ENCODE measurements at regions not wholly inside any gene's neighbourhood (a gene's known extent, or its start where the extent isn't known, plus 50 kb on each side); places are given as distances from the start of the nearest gene placed in this dataset.

GRCh38 chr11:134560566-134561330 lies 148.7 kb upstream of the B3GAT1 start:
- Histone ChIP-seq H3K4me3 (no peak overlapping the region), H3K9me3 (no peaks in the 10 kb centered on the region), H3K36me3 (no peaks in the 10 kb centered on the region), H3K27ac (no peak overlapping the region), H3K27me3 (no peaks in the 10 kb centered on the region), H3K4me1 (ENCODE audit: insufficient read depth) (no peaks in the 10 kb centered on the region)
- 28 to 47% (median 29%) methylated on average over 9 to 12 of the region's 12 CpGs for WGBS, 3 donors
- DNase-seq = no peak
- TF ChIP-seq POLR2A (IDR thresholded peaks at IDR 0.05) = no peak
- TF ChIP-seq EP300 (IDR thresholded peaks at IDR 0.05) = no peak
- no peak for TF ChIP-seq CTCF (IDR thresholded peaks at IDR 0.05)
- intact Hi-C loops (cut with DNase I) = no loop called here

GRCh38 chr11:134560066-134560465 lies 148.0 kb upstream of the B3GAT1 start:
- no peak overlapping the region for H3K4me3 ChIP-seq
- no peaks in the 10 kb centered on the region for H3K9me3 ChIP-seq
- 52 to 71% (median 54%) methylated on average over 6 of the region's 6 CpGs for WGBS, 3 donors
- intact Hi-C loops (cut with DNase I) = no loop called here
- H3K4me1 ChIP-seq (ENCODE audit: insufficient read depth) = no peaks in the 10 kb centered on the region
- TF ChIP-seq EP300 (IDR thresholded peaks at IDR 0.05) (no peak), POLR2A (IDR thresholded peaks at IDR 0.05) (no peak), CTCF (IDR thresholded peaks at IDR 0.05) (no peak)
- no peak for DNase-seq
- no peaks in the 10 kb centered on the region for H3K36me3 ChIP-seq
- H3K27me3 ChIP-seq = no peaks in the 10 kb centered on the region
- no peak overlapping the region for H3K27ac ChIP-seq

- TF ChIP-seq CTCF (IDR thresholded peaks at IDR 0.05) = no peak
- TF ChIP-seq EP300 (IDR thresholded peaks at IDR 0.05) = no peak
- no peak for TF ChIP-seq POLR2A (IDR thresholded peaks at IDR 0.05)
- DNase-seq = no peak
- intact Hi-C loops (cut with DNase I) = no loop called here
- no peak overlapping the region for H3K27ac ChIP-seq
- H3K36me3 ChIP-seq = no peaks in the 10 kb centered on the region
- 53 to 70% (median 61%) methylated on average over 9 of the region's 9 CpGs for WGBS, 3 donors
- no peaks in the 10 kb centered on the region for H3K9me3 ChIP-seq
- H3K27me3 ChIP-seq = no peaks in the 10 kb centered on the region
- no peaks in the 10 kb centered on the region for H3K4me1 ChIP-seq (ENCODE audit: insufficient read depth)
- H3K4me3 ChIP-seq = no peak overlapping the region
These were observed 147.5 kb upstream of the B3GAT1 start for GRCh38 chr11:134559602-134559962.

GRCh38 chr11:134558916-134559601 lies 147.0 kb upstream of the B3GAT1 start:
- DNase-seq = no peak
- 64 to 71% (median 66%) methylated on average over 16 of the region's 16 CpGs for WGBS, 3 donors
- Histone ChIP-seq H3K4me3 (no peak overlapping the region), H3K27me3 (no peaks in the 10 kb centered on the region), H3K9me3 (no peaks in the 10 kb centered on the region), H3K36me3 (no peaks in the 10 kb centered on the region), H3K27ac (no peak overlapping the region), H3K4me1 (ENCODE audit: insufficient read depth) (no peaks in the 10 kb centered on the region)
- intact Hi-C loops (cut with DNase I) = no loop called here
- TF ChIP-seq EP300 (IDR thresholded peaks at IDR 0.05) = no peak
- TF ChIP-seq POLR2A (IDR thresholded peaks at IDR 0.05) = no peak
- no peak for TF ChIP-seq CTCF (IDR thresholded peaks at IDR 0.05)
